ENCODE measurements at regions not wholly inside any gene's neighbourhood (a gene's known extent, or its start where the extent isn't known, plus 50 kb on each side); places are given as distances from the start of the nearest gene placed in this dataset.

GRCh38 chrX:4881277-4881676 is 1167.8 kb upstream of the PRKX start:
- no peak overlapping the region for H3K27ac ChIP-seq (ENCODE audit: low read length)
- no peaks in the 10 kb centered on the region for H4K20me1 ChIP-seq (ENCODE audit: low read length)
- DNase-seq (no peak), ATAC-seq (no peak)
- no peaks in the 10 kb centered on the region for H3K27me3 ChIP-seq (ENCODE audit: low read length)
- no peaks in the 10 kb centered on the region for H3K79me2 ChIP-seq (ENCODE audit: low read length)
- no TSS peak for BruUV-seq (replicated peaks)
- no peaks in the 10 kb centered on the region for H3K9me2 ChIP-seq (replicated peaks; ENCODE audit: low read length)
- ChIA-PET POLR2A (ENCODE audit: unreplicated experiment) (no interaction called here), CTCF (no interaction called here)
- no peaks in the 10 kb centered on the region for H3K9me3 ChIP-seq (ENCODE audit: low read length)
- TF ChIP-seq EZH2phosphoT487 (IDR thresholded peaks at IDR 0.05; ENCODE audit: borderline replicate concordance, low read length) (no peak), EZH2 (IDR thresholded peaks at IDR 0.05; ENCODE audit: low read length, unreplicated experiment) (no peak)
- TF ChIP-seq, protein P1, sequence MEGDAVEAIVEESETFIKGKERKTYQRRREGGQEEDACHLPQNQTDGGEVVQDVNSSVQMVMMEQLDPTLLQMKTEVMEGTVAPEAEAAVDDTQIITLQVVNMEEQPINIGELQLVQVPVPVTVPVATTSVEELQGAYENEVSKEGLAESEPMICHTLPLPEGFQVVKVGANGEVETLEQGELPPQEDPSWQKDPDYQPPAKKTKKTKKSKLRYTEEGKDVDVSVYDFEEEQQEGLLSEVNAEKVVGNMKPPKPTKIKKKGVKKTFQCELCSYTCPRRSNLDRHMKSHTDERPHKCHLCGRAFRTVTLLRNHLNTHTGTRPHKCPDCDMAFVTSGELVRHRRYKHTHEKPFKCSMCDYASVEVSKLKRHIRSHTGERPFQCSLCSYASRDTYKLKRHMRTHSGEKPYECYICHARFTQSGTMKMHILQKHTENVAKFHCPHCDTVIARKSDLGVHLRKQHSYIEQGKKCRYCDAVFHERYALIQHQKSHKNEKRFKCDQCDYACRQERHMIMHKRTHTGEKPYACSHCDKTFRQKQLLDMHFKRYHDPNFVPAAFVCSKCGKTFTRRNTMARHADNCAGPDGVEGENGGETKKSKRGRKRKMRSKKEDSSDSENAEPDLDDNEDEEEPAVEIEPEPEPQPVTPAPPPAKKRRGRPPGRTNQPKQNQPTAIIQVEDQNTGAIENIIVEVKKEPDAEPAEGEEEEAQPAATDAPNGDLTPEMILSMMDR (conservative IDR thresholded peaks at IDR 0.05; ENCODE audit: low read depth, low read length) = no peak
- H2AFZ ChIP-seq (ENCODE audit: low read length) = no peak overlapping the region
- intact Hi-C loops (cut with micrococcal nuclease) = no loop called here
- H3K9ac ChIP-seq (ENCODE audit: low read length) = no peak overlapping the region
- H3K4me1 ChIP-seq (ENCODE audit: insufficient read depth, low read length) = no peaks in the 10 kb centered on the region
- H3K4me3 ChIP-seq (ENCODE audit: low read length) = no peak overlapping the region
- H3K36me3 ChIP-seq (ENCODE audit: low read depth, low read length) = no peaks in the 10 kb centered on the region
- no peak overlapping the region for H3K4me2 ChIP-seq (ENCODE audit: low read length)
- no peaks in the 10 kb centered on the region for H3F3A ChIP-seq (ENCODE audit: low read length, unreplicated experiment)

DNA sequence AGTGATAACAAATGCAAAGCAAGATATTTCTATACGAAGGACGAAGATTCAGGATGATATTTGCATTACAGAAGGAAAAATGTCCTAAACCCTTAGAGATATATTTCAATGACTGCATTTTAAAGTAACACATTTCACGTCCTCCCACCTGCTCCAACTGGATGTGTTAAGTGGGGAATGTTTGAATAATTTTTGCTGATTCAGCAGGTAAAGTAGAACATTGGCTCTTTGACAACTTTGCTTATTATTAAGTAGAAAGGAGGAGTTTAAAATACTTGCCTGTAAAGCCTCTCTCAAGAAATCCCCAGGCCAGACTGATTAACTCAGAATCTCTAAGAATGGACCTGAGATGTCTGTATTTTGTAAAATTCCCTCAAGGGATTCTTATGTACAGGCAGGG is 1165.2 kb upstream of the PRKX start:
- H3K79me2 ChIP-seq (ENCODE audit: low read length) = no peaks in the 10 kb centered on the region
- no peaks in the 10 kb centered on the region for H3K4me1 ChIP-seq (ENCODE audit: insufficient read depth, low read length)
- ChIA-PET CTCF (no interaction called here), POLR2A (ENCODE audit: unreplicated experiment) (no interaction called here)
- intact Hi-C loops (cut with micrococcal nuclease) = loop anchor here (5.0 kb wide), 1 partner anchor 59 kb away; no protein-coding TSS in a partner anchor
- DNase-seq = no peak
- H3K9me2 ChIP-seq (replicated peaks; ENCODE audit: low read length) = no peaks in the 10 kb centered on the region
- no peaks in the 10 kb centered on the region for H3K27me3 ChIP-seq (ENCODE audit: low read length)
- H3K27ac ChIP-seq (ENCODE audit: low read length) = no peak overlapping the region
- BruUV-seq (replicated peaks) = no TSS peak
- no peak overlapping the region for H2AFZ ChIP-seq (ENCODE audit: low read length)
- TF ChIP-seq, protein P1 (conservative IDR thresholded peaks at IDR 0.05; ENCODE audit: low read depth, low read length) = no peak
- TF ChIP-seq EZH2phosphoT487 (IDR thresholded peaks at IDR 0.05; ENCODE audit: borderline replicate concordance, low read length) (no peak), EZH2 (IDR thresholded peaks at IDR 0.05; ENCODE audit: low read length, unreplicated experiment) (no peak)
- no peak overlapping the region for H3K4me2 ChIP-seq (ENCODE audit: low read length)
- H3F3A ChIP-seq (ENCODE audit: low read length, unreplicated experiment) = no peaks in the 10 kb centered on the region
- no peak overlapping the region for H3K9ac ChIP-seq (ENCODE audit: low read length)
- no peak overlapping the region for H3K4me3 ChIP-seq (ENCODE audit: low read length)
- ATAC-seq = no peak
- no peaks in the 10 kb centered on the region for H4K20me1 ChIP-seq (ENCODE audit: low read length)
- no peaks in the 10 kb centered on the region for H3K36me3 ChIP-seq (ENCODE audit: low read depth, low read length)
- H3K9me3 ChIP-seq (ENCODE audit: low read length) = no peaks in the 10 kb centered on the region

- ATAC-seq (no peak), DNase-seq (no peak)
- Histone ChIP-seq H3K27ac (ENCODE audit: low read length) (no peak overlapping the region), H3K36me3 (ENCODE audit: low read depth, low read length) (no peaks in the 10 kb centered on the region), H2AFZ (ENCODE audit: low read length) (no peak overlapping the region), H3F3A (ENCODE audit: low read length, unreplicated experiment) (no peaks in the 10 kb centered on the region), H3K9me3 (ENCODE audit: low read length) (no peaks in the 10 kb centered on the region), H3K27me3 (ENCODE audit: low read length) (no peaks in the 10 kb centered on the region), H3K9ac (ENCODE audit: low read length) (no peak overlapping the region), H3K4me1 (ENCODE audit: insufficient read depth, low read length) (no peaks in the 10 kb centered on the region), H3K9me2 (replicated peaks; ENCODE audit: low read length) (no peaks in the 10 kb centered on the region), H3K4me2 (ENCODE audit: low read length) (no peak overlapping the region), H3K79me2 (ENCODE audit: low read length) (no peaks in the 10 kb centered on the region), H4K20me1 (ENCODE audit: low read length) (no peaks in the 10 kb centered on the region), H3K4me3 (ENCODE audit: low read length) (no peak overlapping the region)
- no TSS peak for BruUV-seq (replicated peaks)
- ChIA-PET CTCF (no interaction called here), POLR2A (ENCODE audit: unreplicated experiment) (no interaction called here)
- intact Hi-C loops (cut with micrococcal nuclease) = loop anchor here (5.0 kb wide), 1 partner anchor 61 kb away; no protein-coding TSS in a partner anchor
- TF ChIP-seq EZH2phosphoT487 (IDR thresholded peaks at IDR 0.05; ENCODE audit: borderline replicate concordance, low read length) = no peak
- TF ChIP-seq EZH2 (IDR thresholded peaks at IDR 0.05; ENCODE audit: low read length, unreplicated experiment) = no peak
- TF ChIP-seq, protein P1 (conservative IDR thresholded peaks at IDR 0.05; ENCODE audit: low read depth, low read length) = no peak
Measured at GRCh38 chrX:4876268-4876667, 1162.8 kb upstream of the PRKX start.
